NCI-H460 (cell line): ENCODE measurements at regions not wholly inside any gene's neighbourhood (a gene's known extent, or its start where the extent isn't known, plus 50 kb on each side); places are given as distances from the start of the nearest gene placed in this dataset.
"Not testable (repeated sequence)": the region's sequence is repeated elsewhere in the genome, so short reads cannot be mapped to it uniquely, and the experiment has no call there.

ENCODE experiments used
- DNase-seq: peaks from one replicate; pipeline ENCODE4 v3.0.0-alpha.2; 2016; ENCODE audit warnings: low read depth; ENCODE audit errors: extremely low read depth

GRCh38 chr5:14054965-14055963 lies 87.9 kb upstream of the TRIO start:
- no peak for DNase-seq

- no peak for DNase-seq
Measured at GRCh38 chr5:14054111-14054854, 88.9 kb upstream of the TRIO start.

GRCh38 chr5:14050821-14051220 lies 92.3 kb upstream of the TRIO start:
- no peak for DNase-seq

- DNase-seq = no peak
Measured at GRCh38 chr5:14048434-14048833, 94.7 kb upstream of the TRIO start.

GRCh38 chr5:14041528-14042192 lies 97.2 kb upstream of the DNAH5 start:
- DNase-seq = no peak

- DNase-seq = no peak
Measured at GRCh38 chr5:14040542-14040941, 96.1 kb upstream of the DNAH5 start.

- DNase-seq = no peak
Measured at GRCh38 chr5:14039576-14039975, 95.1 kb upstream of the DNAH5 start.

- no peak for DNase-seq
Measured at GRCh38 chr5:14039063-14039462, 94.6 kb upstream of the DNAH5 start.

GRCh38 chr5:14038341-14038959 lies 94.0 kb upstream of the DNAH5 start:
- no peak for DNase-seq

- no peak for DNase-seq
Measured at GRCh38 chr5:14036947-14037346, 92.5 kb upstream of the DNAH5 start.

- DNase-seq = no peak
Measured at GRCh38 chr5:14036514-14036913, 92.0 kb upstream of the DNAH5 start.

GRCh38 chr5:14035859-14036503 lies 91.5 kb upstream of the DNAH5 start:
- DNase-seq = peak; percentile 81

- DNase-seq = no peak
Measured at GRCh38 chr5:14034963-14035362, 90.5 kb upstream of the DNAH5 start.

GRCh38 chr5:14032918-14033317 lies 88.4 kb upstream of the DNAH5 start:
- no peak for DNase-seq

- no peak for DNase-seq
Measured at GRCh38 chr5:14028938-14029584, 84.6 kb upstream of the DNAH5 start.

- DNase-seq = no peak
Measured at GRCh38 chr5:14028188-14028587, 83.7 kb upstream of the DNAH5 start.

- DNase-seq = no peak
Measured at GRCh38 chr5:14025569-14026286, 81.2 kb upstream of the DNAH5 start.

- DNase-seq = no peak
Measured at GRCh38 chr5:14022971-14023370, 78.5 kb upstream of the DNAH5 start.

GRCh38 chr5:14020944-14021343 lies 76.5 kb upstream of the DNAH5 start:
- not testable (repeated sequence) for DNase-seq
